ENCODE measurements at regions not wholly inside any gene's neighbourhood (a gene's known extent, or its start where the extent isn't known, plus 50 kb on each side); places are given as distances from the start of the nearest gene placed in this dataset.

DNA sequence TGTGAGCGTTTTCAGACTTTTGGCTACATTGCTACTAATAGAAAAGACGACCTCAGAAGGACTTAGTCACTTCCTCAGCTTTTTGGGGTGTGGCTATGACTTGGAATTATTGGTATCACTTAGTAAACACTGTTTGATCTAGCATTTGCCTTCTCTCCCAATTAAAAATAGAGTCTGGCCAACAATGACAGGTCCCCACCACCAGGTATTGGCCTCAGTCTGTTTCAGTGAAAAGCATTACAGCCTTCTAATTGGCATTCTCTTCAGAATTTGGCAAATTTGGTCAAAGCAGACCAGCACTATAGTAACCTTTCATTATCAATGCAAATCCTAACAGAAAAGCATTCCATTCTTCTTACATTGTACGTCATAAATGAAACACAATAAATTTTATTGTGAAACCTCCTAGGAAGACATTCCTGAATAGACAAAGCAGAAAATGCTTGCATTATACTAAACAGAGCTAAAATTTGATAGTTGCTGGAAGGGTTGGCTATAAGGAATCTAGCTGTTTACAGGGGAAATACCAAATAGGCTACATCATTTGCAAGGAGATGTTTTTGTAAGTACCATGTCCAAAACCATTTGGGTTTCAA lies 613.9 kb downstream of the IRS1 start:
- H3K9ac ChIP-seq (ENCODE audit: extremely low read depth, insufficient read length, low read length): no peak overlapping the region
- H3K4me2 ChIP-seq (ENCODE audit: insufficient read depth, insufficient read length, low read length): no peak overlapping the region
- H3K18ac ChIP-seq (ENCODE audit: insufficient read length, low read depth, low read length): no peak overlapping the region
- DNase-seq: no peak
- Mint-ChIP-seq H3K4me1 (peaks cover 17 to 20% of the 10 kb centered on the region in 2 experiments), H3K4me3 (no peak overlapping the region), H3K9me3 (no peaks in the 10 kb centered on the region; a peak in 1 of 5 replicates), H3K27me3 (ENCODE audit: low read depth) (no peaks in the 10 kb centered on the region), H3K27ac (peak overlapping the region in 2 of 3 experiments; percentile 22 to 71; a peak in 2 of 7 replicates), H3K36me3 (ENCODE audit: insufficient read depth in 1 of 3, low read depth in 3 of 3) (no peaks in the 10 kb centered on the region)
- no peak overlapping the region for H4K91ac ChIP-seq (ENCODE audit: insufficient read length, low read depth, low read length)
- TF ChIP-seq, protein P1, sequence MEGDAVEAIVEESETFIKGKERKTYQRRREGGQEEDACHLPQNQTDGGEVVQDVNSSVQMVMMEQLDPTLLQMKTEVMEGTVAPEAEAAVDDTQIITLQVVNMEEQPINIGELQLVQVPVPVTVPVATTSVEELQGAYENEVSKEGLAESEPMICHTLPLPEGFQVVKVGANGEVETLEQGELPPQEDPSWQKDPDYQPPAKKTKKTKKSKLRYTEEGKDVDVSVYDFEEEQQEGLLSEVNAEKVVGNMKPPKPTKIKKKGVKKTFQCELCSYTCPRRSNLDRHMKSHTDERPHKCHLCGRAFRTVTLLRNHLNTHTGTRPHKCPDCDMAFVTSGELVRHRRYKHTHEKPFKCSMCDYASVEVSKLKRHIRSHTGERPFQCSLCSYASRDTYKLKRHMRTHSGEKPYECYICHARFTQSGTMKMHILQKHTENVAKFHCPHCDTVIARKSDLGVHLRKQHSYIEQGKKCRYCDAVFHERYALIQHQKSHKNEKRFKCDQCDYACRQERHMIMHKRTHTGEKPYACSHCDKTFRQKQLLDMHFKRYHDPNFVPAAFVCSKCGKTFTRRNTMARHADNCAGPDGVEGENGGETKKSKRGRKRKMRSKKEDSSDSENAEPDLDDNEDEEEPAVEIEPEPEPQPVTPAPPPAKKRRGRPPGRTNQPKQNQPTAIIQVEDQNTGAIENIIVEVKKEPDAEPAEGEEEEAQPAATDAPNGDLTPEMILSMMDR (conservative IDR thresholded peaks at IDR 0.05): no peak
- H2BK5ac ChIP-seq (ENCODE audit: insufficient read length, low read length): no peak overlapping the region
- H2BK120ac ChIP-seq (ENCODE audit: low read depth, low read length, poor library complexity, severe bottlenecking): no peak overlapping the region
- H4K8ac ChIP-seq (replicated peaks; ENCODE audit: insufficient read length, low read depth, low read length): no peak overlapping the region
- no peaks in the 10 kb centered on the region for H4K20me1 ChIP-seq (ENCODE audit: control insufficient read depth, insufficient read depth, insufficient read length)
- H3K4me1 ChIP-seq (ENCODE audit: insufficient read depth, low read length): no peaks in the 10 kb centered on the region
- H2BK20ac ChIP-seq (ENCODE audit: low read depth, low read length, poor library complexity, severe bottlenecking): no peak overlapping the region
- H3K14ac ChIP-seq (ENCODE audit: insufficient read depth, low read length): no peak overlapping the region
- no peaks in the 10 kb centered on the region for H3K23me2 ChIP-seq (ENCODE audit: insufficient read length, low read depth, low read length, poor library complexity, severe bottlenecking)
- no peak overlapping the region for H3T11ph ChIP-seq (ENCODE audit: low read length)
- H2AFZ ChIP-seq (ENCODE audit: low read length): no peak overlapping the region
- H2AK5ac ChIP-seq (ENCODE audit: insufficient read length, low read length): no peak overlapping the region
- no peaks in the 10 kb centered on the region for H3K27me3 ChIP-seq (ENCODE audit: insufficient read depth, low read length)
- no peak overlapping the region for H2BK12ac ChIP-seq (ENCODE audit: insufficient read length, low read depth, low read length)
- no peak overlapping the region for H3K56ac ChIP-seq (ENCODE audit: insufficient read length, low read depth, low read length)
- no CpG with 5 or more reads among the region's 3 CpGs for WGBS (ENCODE audit: extremely low coverage, insufficient read length, low lambda C conversion rate)
- no peaks in the 10 kb centered on the region for H3K9me3 ChIP-seq (ENCODE audit: control insufficient read depth, low read depth, low read length)
- H3K27ac ChIP-seq (ENCODE audit: insufficient read length, low read depth, low read length): no peak overlapping the region
- no peak overlapping the region for H3K23ac ChIP-seq (ENCODE audit: insufficient read length, low read depth, low read length)
- no peaks in the 10 kb centered on the region for H3K79me1 ChIP-seq (ENCODE audit: insufficient read depth, low read depth, low read length, poor library complexity, severe bottlenecking)
- H3K79me2 ChIP-seq (ENCODE audit: insufficient read depth, low read length): no peaks in the 10 kb centered on the region
- no peak overlapping the region for H3K4ac ChIP-seq (ENCODE audit: low read depth, low read length)
- H2BK15ac ChIP-seq (ENCODE audit: low read depth, low read length): no peak overlapping the region
- no peak overlapping the region for H4K5ac ChIP-seq (ENCODE audit: insufficient read length, low read depth, low read length)

Measured in H9 (cell line).